Gastroesophageal sphincter (tissue), 3 donors: ENCODE measurements at regions not wholly inside any gene's neighbourhood (a gene's known extent, or its start where the extent isn't known, plus 50 kb on each side); places are given as distances from the start of the nearest gene placed in this dataset.

Experiments used
- EP300 ChIP-seq: sonication (generic); formaldehyde crosslinking; IDR thresholded peaks from one replicate; pipeline ENCODE4 v1.6.1; 2017; ENCODE audit warnings: antibody characterized with exemption, mild to moderate bottlenecking
- POLR2A ChIP-seq, 2 donors: fragments of 450-650 bp; IDR thresholded peaks; one replicate each; pipeline ENCODE4 v1.6.1; 2017; ENCODE audit warnings: antibody characterized with exemption in 2 of 2, mild to moderate bottlenecking in 2 of 2, moderate library complexity in 1 of 2
- TF ChIP-seq, protein P1 (sequence below), 4 experiments: fragments of 200-600 bp in 2 of 4; fragments of 450-650 bp in 2 of 4; sonication (generic) in 1 of 4; IDR thresholded peaks; one replicate each; pipeline ENCODE4 v1.5.1; 2017 to 2019; ENCODE audit warnings: antibody characterized with exemption in 4 of 4, mild to moderate bottlenecking in 2 of 4, moderate library complexity in 2 of 4

DNA sequence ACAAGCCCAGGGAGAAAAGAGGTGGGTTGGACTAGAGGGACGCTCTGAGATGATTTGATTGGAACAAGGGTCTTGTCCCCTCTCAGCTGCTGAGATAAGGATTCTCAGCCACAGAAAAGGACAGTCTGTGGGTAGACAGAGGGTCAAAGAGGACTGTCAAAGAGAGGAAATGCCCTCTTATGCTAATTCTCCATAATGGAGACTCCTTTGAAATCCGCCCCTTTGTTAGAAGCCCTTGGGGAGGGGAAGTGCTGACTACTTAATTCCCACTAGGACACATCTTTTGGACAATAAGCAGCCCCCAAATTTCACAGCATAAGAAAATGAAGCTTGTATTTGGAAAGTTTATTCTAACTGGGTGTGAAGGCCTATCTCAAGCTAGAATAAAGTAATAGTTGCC, 176.6 kb downstream of the KTN1 start:
- TF ChIP-seq EP300 (no peak), POLR2A (IDR thresholded peaks at IDR 0.05) (no peak)
- TF ChIP-seq, protein P1, sequence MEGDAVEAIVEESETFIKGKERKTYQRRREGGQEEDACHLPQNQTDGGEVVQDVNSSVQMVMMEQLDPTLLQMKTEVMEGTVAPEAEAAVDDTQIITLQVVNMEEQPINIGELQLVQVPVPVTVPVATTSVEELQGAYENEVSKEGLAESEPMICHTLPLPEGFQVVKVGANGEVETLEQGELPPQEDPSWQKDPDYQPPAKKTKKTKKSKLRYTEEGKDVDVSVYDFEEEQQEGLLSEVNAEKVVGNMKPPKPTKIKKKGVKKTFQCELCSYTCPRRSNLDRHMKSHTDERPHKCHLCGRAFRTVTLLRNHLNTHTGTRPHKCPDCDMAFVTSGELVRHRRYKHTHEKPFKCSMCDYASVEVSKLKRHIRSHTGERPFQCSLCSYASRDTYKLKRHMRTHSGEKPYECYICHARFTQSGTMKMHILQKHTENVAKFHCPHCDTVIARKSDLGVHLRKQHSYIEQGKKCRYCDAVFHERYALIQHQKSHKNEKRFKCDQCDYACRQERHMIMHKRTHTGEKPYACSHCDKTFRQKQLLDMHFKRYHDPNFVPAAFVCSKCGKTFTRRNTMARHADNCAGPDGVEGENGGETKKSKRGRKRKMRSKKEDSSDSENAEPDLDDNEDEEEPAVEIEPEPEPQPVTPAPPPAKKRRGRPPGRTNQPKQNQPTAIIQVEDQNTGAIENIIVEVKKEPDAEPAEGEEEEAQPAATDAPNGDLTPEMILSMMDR (IDR thresholded peaks at IDR 0.05) = no peak
